Bone marrow (tissue), 2 donors: ENCODE measurements at regions not wholly inside any gene's neighbourhood (a gene's known extent, or its start where the extent isn't known, plus 50 kb on each side); places are given as distances from the start of the nearest gene placed in this dataset.
A peak's percentile ranks its signal among the peaks of the same experiment; 100 is the strongest.

Experiments
- DNase-seq, 2 donors: peaks; one replicate each; lab custom pipeline; 2025; lab: John Stamatoyannopoulos, UW

DNA sequence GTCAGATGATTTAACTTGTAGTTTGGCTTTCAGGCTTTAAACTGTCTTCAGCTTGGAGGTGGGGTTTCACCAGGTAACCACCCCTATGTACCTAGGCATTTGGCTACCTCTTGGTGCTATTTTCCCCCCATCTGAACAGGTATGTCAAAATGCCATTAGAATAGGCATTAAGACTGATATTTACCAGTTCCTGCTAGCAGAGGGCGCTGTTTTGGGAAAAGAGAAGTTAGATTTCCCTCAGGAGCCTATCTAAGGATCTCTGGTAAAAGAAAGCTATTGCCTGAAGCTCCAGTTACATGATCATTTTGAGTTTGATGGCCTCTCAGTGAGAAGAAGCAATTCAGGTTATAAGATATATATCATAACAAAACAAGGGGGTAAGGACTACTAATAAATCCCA is 879.1 kb downstream of the SH3BGRL start:
- no peak for DNase-seq

GRCh38 chrX:82087699-82088098 is 885.8 kb downstream of the SH3BGRL start:
- DNase-seq: no peak

- DNase-seq: no peak
Observed at GRCh38 chrX:82092307-82092706, 890.4 kb downstream of the SH3BGRL start.

DNA sequence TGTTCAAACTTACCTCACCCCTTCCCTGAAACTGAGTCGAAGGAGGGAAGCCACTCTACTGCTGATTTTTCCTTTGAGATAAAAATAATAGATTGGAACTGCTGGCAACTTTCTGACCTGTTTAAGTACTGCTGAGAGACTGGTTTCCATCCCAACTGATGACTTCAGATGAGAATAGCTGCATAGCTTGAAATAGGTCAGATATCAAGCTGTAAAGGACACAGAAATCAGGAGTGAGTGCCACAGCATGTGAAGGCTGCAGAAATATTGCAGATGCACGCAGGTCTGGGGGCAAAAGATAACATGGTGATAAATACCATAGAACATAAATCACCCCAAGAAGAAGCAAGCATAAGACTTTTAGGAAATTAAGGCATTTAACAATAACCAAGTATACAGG is 923.2 kb downstream of the SH3BGRL start:
- no peak for DNase-seq

DNA sequence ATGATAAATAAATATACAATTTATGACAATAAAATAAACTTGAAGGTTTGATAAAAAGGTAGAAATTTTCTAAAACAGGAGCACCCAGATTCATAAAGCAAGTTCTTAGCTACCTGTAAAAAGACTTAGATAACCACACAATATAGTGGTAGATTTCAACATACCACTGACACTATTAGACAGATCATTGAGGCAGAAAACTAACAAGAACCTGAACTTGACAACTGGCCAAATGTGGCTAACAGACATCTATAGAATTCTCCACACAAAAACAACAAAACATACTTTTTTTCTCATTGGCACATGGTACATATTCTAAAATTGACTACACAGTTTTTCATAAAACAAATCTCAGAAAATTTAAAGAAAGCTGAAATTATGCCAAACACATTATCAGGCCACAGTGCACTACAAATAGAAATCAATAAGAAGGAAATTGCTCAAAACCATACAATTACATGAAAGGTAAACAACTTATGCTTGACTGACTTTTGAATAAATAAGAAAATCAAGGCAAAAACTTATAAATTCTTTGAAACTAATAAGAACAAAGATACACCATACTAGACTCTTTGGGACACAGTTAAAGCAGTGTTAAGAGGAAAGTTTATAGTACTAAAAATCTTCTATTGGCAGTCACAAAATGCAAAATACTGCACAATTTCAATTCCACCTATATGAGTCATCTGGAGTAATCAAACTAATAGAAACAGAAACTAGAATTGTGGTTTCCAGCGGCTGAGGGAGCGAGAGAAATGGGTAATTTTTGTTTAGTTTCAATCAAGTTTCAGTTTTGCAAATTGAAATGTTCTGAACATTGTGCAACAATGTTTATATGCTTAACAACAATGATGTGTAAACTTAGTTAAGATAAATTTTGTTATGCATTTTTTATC is 925.6 kb downstream of the SH3BGRL start:
- no peak for DNase-seq

- DNase-seq: no peak
Observed at GRCh38 chrX:82134378-82134777, 932.5 kb downstream of the SH3BGRL start.

DNA sequence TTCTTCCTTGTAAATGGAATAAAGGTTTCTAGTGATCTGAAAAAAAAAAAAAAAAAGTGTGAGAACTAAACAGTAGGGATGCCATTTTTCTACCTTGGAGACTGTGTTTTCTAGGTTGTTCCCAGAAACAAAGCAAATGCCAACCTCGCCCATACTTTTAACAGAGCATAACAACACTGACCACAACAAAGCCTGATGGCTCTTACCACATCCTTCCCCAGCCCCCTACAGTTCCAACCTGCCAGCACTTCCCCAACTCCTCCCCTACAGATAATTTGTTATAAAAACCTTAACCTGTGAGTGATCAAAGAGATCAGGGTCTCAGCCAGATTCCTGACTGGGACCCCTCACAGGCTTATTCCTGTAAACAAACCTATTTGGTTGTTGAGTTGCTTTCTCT is 940.0 kb downstream of the SH3BGRL start:
- no peak for DNase-seq

- DNase-seq: no peak
Observed at GRCh38 chrX:82161195-82161594, 959.3 kb downstream of the SH3BGRL start.

GRCh38 chrX:82163701-82164100 is 961.8 kb downstream of the SH3BGRL start:
- no peak for DNase-seq

DNA sequence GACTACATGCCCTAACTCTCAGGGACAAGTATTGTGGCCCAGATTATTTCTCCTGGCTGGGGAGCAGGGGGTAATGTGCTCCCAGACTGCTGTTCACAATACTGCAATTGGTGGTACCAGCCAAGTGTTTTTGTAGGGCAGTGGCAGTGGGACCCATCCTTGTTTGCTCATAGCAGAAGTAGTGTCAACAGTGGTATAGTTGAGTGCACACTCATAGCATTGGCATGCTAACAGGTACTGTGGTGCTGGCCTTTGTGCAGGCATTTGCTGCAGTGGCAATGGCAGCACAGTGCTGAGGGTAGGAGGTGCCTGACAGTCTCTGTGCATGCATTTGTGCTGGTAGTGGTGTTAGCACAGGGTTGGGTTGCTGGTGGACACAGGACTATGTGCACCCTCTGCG is 995.0 kb downstream of the SH3BGRL start:
- DNase-seq: no peak

GRCh38 chrX:82208975-82209374 is 1007.1 kb downstream of the SH3BGRL start:
- DNase-seq: no peak

- peak in 1 of 2 donors; percentile 14 for DNase-seq
Observed at GRCh38 chrX:82218361-82218760, 1016.5 kb downstream of the SH3BGRL start.

DNA sequence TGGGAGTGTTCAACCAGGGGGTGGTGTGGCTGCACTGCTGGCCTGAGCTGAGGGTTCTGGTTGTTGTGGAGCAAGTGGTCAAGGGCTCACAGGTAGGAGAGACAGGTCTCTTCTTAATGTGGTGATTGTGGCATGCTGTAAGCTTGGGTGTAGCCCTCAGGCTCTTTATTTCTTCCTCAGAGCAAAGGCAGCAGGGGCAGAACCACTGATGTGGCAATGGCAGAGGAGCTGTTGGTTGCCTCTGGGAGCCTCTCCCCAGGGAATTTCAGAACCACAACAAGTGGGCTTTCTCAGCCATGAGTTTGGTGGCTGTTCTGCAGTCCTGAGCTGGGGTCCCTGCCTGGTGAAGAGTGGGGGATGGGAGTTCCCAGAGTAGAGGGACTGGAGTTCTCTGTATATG is 1017.2 kb downstream of the SH3BGRL start:
- DNase-seq: no peak

DNA sequence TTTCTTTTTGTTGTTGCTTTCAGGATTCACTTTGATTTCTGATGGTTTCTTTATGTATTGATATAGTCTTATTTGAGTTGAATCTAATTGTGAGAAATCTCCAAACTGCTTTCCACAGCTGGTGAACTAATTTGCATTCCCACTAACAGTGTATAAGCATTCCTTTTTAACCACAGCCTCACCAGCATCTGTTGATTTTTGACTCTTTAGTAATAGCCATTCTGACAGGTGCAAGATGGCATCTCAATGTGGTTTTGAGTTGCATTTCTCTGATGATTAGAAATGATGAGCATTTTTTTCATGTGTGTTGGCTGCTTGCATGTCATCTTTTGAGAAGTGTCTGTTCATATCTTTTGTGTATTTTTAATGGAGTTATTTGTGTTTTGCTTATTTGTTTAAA is 1023.1 kb downstream of the SH3BGRL start:
- no peak for DNase-seq

DNA sequence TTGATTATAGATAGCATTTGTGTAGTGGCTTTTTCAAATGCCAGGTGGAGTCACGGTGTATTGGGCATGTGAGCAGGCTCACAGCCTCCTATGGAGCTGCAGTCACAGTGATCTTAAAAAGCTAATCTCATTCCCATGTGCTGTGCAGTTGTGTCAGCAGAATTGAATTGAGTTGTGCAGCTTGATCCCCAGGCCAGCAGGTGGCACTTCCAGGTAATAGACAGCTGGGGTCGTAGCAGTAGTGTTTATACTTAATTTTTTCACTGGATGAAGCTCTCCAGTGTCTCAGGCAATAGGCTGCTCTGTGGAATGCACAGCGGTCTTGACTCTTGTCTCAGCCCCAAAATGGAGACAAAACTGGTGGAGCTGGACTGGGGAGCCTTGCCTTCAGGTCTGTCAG is 1028.1 kb downstream of the SH3BGRL start:
- no peak for DNase-seq

DNA sequence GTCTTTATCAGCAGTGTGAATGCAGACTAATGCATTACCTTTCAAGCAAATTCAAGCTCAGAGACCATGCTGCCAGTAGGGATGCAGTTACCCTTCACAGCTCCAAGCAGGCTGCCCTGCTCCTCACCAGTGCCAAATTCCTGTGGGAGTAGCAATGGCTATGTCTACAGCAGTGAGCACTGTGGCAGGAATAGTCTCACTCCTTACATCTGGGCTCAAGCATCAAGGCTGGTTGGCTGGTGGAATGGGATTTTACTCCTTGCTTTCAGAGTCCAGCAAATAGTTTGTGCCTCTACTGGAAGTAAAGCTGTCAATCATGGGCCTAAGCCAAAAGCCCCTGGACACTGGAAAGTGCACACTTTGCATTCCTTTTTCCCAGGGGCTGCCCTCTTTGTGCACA is 1030.8 kb downstream of the SH3BGRL start:
- DNase-seq: no peak

GRCh38 chrX:82237328-82237727 is 1035.4 kb downstream of the SH3BGRL start:
- no peak for DNase-seq
